22Rv1 (cell line): ENCODE measurements at regions not wholly inside any gene's neighbourhood (a gene's known extent, or its start where the extent isn't known, plus 50 kb on each side); places are given as distances from the start of the nearest gene placed in this dataset.
"Not testable (repeated sequence)": the region's sequence is repeated elsewhere in the genome, so short reads cannot be mapped to it uniquely, and the experiment has no call there.

ENCODE experiments used
- H3K27ac ChIP-seq: fragments of 450-650 bp; 2 replicates; pipeline ENCODE4 v1.5.1; 2017
- ZFX ChIP-seq: fragments of 450-650 bp; IDR thresholded peaks from 2 replicates; pipeline ENCODE4 v1.6.1; 2017; ENCODE audit warnings: antibody characterized with exemption, borderline replicate concordance
- TF ChIP-seq, protein P1 (sequence below): fragments of 450-650 bp; IDR thresholded peaks from 2 replicates; pipeline ENCODE4 v1.5.1; 2017; ENCODE audit warnings: mild to moderate bottlenecking

DNA sequence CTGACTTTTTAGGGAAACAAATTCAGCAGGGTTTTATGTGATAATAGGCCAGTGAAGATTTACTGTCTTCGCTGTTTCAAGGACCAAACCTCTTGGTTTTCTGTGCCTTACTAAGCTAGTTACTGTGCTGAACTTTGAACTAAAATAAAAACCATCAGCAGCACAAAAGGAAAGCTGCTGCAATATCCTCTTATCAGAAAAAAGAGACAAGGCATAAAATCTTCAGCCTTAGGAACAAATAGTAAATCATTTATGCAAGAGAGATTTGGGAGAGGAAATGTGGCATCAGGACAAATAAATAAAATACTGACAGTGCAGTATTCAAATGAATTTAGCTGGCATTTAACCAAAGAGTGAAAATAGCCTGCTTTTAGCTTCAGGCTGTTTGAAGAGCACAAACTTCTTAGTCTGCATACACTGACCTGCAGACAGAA is 64.1 kb upstream of the EHBP1 start:
- TF ChIP-seq, protein P1, sequence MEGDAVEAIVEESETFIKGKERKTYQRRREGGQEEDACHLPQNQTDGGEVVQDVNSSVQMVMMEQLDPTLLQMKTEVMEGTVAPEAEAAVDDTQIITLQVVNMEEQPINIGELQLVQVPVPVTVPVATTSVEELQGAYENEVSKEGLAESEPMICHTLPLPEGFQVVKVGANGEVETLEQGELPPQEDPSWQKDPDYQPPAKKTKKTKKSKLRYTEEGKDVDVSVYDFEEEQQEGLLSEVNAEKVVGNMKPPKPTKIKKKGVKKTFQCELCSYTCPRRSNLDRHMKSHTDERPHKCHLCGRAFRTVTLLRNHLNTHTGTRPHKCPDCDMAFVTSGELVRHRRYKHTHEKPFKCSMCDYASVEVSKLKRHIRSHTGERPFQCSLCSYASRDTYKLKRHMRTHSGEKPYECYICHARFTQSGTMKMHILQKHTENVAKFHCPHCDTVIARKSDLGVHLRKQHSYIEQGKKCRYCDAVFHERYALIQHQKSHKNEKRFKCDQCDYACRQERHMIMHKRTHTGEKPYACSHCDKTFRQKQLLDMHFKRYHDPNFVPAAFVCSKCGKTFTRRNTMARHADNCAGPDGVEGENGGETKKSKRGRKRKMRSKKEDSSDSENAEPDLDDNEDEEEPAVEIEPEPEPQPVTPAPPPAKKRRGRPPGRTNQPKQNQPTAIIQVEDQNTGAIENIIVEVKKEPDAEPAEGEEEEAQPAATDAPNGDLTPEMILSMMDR = no peak
- TF ChIP-seq ZFX = no peak

DNA sequence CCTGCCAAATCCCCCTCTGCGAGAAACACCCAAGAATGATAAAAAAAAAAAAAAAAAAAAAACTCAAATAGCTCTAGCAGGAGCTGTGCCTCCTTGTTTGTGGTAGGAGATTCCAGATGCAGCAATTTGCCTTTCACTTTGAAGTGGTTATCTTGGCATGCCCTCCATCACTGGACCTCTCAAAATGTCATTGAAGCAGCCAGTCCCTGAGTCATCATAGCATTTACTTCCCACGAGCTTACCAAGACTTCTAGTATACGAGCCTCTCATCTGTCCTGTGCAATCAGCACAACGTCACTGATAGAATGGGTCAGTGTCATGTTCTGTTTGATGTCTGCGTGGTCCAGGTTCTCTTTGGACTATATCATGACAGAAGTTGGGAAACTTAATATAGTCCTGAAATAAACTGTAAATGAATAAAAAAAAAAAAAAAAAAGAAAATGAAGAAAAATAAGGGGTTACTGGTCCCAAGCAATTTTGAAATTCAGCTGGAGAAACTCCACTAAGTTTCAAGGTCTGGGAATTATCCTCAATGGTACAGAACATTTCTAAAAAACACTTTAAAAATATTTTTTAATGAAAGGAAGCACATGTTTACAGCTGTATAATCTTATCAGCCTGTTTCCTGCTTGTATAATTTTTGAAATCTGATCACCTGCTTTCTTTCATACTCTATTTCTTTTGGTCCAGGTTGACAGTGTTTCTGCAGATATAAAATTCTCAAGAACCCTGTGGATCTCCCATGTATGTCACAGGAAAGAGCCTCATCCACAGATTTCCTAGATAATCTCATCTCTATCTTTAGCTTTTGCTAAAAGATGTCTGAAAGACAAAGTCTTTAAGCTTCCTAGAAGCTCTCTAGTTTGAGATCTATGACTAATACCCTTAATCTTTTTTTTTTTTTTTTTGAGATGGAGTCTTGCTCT is 74.1 kb upstream of the EHBP1 start:
- no peak for TF ChIP-seq ZFX
- TF ChIP-seq, protein P1 = no peak
- H3K27ac ChIP-seq = no peak overlapping the region

More for the DNA sequence above, 64.1 kb upstream of the EHBP1 start:
- H3K27ac ChIP-seq = no peak overlapping the region

DNA sequence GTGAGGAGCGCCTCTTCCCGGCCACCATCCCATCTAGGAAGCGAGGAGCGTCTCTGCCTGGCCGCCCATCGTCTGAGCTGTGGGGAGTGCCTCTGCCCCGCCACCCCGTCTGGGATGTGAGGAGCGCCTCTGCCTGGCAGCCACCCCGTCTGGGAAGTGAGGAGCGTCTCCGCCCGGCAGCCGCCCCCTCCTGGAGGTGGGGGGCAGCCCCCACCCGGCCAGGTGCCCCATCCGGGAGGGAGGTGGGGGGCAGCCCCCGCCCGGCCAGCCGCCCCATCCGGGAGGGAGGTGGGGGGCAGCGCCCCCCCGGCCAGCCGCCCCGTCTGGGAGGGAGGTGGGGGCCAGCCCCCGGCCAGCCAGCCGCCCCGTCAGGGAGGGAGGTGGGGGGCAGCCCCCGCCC is 75.3 kb upstream of the EHBP1 start:
- not testable (repeated sequence) for H3K27ac ChIP-seq

DNA sequence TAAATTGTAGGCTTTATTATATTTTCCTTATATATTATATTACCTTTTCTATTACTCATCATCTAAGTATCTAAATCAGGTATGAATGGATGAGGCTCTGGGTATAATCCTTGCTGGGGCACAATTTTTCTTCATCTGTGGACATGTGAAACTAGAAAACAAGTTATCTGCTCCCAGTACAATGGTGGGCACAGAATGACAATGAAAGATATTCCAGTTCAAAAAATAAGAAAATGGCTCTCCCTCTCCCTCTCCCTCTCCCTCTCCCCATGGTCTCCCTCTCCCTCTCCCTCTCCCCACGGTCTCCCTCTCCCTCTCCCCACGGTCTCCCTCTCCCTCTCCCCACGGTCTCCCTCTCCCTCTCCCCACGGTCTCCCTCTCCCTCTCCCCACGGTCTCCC is 76.2 kb upstream of the EHBP1 start:
- H3K27ac ChIP-seq = not testable (repeated sequence)

DNA sequence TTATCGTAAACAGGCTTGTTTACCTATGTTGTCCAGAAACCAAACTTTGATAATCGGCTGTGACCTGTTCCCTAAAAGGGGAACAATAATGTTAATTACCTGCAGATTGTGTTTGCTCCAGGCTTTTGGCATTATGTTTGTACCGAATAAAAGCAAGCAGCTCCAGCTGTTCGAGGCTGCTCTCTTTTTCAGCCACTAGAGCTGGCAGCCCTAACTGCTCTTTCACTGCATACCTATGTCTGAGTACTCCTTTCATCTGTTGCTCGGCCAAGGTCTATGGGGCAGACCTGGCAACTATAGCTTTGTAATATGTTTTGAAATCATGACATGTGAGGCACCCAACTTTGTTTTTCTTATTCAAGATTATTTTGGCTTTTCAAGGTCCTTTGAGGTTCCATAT is 77.8 kb upstream of the EHBP1 start:
- no peak for TF ChIP-seq ZFX
- TF ChIP-seq, protein P1 = no peak
- H3K27ac ChIP-seq = no peak overlapping the region

DNA sequence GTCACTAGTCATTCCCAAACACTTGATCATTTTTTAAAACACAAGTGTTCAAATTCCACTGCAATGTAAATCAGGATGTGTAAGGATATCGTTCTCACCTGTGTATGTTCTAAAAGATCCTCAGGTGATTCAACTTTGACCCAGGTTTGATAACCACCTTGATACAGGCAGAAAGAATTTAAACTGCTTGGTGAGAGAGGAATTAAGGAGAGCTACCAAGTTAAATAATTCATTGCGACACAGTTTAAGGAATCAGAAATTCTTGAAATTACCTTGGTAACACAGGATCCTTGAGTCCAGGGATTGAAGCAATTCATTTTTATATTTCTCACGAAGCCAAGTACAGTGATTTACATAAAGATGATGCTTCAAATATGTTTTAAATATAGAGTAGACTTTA is 80.7 kb upstream of the EHBP1 start:
- TF ChIP-seq, protein P1 = no peak
- TF ChIP-seq ZFX = no peak

DNA sequence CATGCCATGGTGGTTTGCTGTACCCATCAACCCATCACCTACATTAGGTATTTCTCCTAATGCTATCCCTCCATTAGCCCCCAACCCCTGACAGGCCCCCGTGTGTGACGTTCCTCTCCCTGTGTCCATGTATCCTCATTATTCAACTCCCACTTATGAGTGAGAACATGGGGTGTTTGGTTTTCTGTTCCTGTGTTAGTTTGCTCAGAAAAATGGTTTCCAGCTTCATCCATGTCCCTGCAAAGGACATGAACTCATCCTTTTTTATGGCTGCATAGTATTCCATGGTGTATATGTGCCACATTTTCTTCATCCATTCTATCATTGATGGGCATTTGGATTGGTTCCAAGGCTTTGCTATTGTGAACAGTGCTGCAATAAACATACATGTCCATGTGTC is 89.0 kb upstream of the EHBP1 start:
- H3K27ac ChIP-seq = not testable (repeated sequence)

More for the DNA sequence above, 80.7 kb upstream of the EHBP1 start:
- H3K27ac ChIP-seq = no peak overlapping the region

DNA sequence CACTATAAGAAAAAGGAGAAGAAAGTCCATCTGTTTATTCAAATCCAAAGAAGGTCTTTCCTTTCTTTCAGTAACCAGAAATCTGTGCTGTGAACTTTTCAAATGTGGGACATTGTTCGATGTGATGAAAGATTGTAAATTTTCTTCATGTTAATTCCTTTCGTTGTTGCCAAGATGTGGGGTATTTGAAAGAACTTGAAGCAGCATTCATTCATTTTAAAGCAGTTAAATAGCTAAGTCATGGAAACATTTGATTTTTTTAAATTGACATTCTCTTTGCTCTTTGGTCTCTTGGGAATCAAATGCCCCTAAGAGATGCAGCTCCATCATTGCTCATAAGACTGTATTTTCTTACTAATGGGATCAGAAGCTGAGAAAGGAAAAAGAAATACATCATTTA is 93.7 kb upstream of the EHBP1 start:
- TF ChIP-seq ZFX = no peak
- TF ChIP-seq, protein P1 = no peak
- no peak overlapping the region for H3K27ac ChIP-seq

DNA sequence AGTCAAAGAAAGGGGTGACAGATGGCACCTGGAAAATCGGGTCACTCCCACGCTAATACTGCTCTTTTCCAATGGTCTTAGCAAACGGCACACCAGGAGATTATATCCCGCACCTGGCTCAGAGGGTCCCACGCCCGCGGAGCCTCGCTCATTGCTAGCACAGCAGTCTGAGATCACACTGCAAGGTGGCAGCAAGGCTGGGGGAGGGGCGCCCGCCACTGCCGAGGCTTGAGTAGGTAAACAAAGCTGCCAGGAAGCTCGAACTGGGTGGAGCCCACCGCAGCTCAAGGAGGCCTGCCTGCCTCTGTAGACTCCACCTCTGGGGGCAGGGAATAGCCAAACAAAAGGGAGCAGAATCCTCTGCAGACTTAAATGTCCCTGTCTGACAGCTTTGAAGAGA is 99.5 kb upstream of the TMEM17 start:
- not testable (repeated sequence) for H3K27ac ChIP-seq
